ENCODE measurements at regions not wholly inside any gene's neighbourhood (a gene's known extent, or its start where the extent isn't known, plus 50 kb on each side); places are given as distances from the start of the nearest gene placed in this dataset.

DNA sequence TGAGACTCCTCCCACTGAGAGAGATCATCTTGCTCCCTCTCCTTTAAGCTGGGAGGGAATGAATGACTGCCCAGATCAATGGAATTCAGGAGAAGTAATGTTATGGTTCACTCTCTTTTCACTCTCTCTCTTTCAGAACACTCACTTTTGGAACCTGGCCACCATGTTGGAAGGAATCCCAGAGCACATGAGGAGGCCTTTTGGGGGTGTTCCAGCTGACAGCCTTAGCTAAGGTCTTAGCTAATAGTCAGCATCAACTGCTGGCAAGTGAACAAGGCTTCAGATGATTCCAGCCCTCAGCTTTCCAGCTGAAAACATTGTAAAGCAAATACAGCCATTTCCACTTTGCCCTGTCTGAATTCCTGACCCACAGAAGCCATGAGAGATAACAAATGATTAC lies 124.0 kb upstream of the CLNK start:
- no peak for DNase-seq (ENCODE audit: low spot score)
- CTCF ChIA-PET = no interaction called here

DNA sequence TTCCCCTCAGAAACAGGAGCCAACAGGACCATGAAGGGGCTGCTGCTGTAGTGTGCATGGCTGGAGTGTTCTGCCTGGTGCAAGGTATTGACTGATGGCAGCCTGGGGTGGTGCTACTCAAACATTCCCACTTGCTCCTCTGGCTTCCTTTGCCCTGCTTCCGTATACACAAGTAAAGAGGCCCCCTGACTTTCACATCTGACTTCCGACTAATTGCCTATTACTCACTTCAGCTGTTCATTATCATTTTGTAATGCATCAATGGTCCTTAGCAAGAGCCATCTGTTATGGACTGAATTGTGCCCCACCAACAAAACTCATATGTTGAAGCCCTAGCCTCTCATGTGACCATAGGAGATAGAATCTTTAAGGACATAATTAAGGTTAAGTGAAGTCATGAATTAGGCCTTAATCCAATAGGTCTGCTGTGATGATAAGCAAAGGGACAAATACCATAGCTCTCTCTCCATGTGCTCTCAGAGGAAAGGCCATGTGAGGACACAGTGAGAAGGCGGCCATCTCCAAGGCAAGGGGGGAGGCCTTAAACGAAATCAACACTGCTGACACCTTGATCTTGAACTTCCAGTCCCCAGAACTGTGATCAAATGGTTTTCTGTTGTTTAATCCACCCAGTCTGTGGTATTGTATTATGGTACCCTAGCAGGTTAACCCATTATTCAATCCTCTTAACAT lies 122.5 kb upstream of the CLNK start:
- no peak for DNase-seq (ENCODE audit: low spot score)
- Histone ChIP-seq H3K27ac (ENCODE audit: low read depth, low read length, poor library complexity, severe bottlenecking) (no peak overlapping the region), H3K4me1 (ENCODE audit: insufficient read depth, low read length, poor library complexity, severe bottlenecking) (no peaks in the 10 kb centered on the region), H3K27me3 (replicated peaks; ENCODE audit: insufficient read depth, low read depth, low read length, poor library complexity) (no peaks in the 10 kb centered on the region), H3K4me3 (ENCODE audit: low read depth, low read length, poor library complexity, severe bottlenecking) (no peak overlapping the region), H3K9me3 (ENCODE audit: low read depth, low read length, poor library complexity, severe bottlenecking) (peaks cover 48% of the 10 kb centered on the region), H3K36me3 (ENCODE audit: insufficient read depth, low read length, poor library complexity, severe bottlenecking) (no peaks in the 10 kb centered on the region)
- ChIA-PET POLR2A (ENCODE audit: low non-redundant PET) (no interaction called here), CTCF (no interaction called here)
- intact Hi-C loops (cut with micrococcal nuclease; ENCODE audit: unreplicated experiment) = no loop called here
- TF ChIP-seq, protein P1, sequence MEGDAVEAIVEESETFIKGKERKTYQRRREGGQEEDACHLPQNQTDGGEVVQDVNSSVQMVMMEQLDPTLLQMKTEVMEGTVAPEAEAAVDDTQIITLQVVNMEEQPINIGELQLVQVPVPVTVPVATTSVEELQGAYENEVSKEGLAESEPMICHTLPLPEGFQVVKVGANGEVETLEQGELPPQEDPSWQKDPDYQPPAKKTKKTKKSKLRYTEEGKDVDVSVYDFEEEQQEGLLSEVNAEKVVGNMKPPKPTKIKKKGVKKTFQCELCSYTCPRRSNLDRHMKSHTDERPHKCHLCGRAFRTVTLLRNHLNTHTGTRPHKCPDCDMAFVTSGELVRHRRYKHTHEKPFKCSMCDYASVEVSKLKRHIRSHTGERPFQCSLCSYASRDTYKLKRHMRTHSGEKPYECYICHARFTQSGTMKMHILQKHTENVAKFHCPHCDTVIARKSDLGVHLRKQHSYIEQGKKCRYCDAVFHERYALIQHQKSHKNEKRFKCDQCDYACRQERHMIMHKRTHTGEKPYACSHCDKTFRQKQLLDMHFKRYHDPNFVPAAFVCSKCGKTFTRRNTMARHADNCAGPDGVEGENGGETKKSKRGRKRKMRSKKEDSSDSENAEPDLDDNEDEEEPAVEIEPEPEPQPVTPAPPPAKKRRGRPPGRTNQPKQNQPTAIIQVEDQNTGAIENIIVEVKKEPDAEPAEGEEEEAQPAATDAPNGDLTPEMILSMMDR (conservative IDR thresholded peaks at IDR 0.05; ENCODE audit: low read depth, low read length) = no peak
- no peak for TF ChIP-seq EZH2 (IDR thresholded peaks at IDR 0.05; ENCODE audit: borderline replicate concordance, low read depth, low read length, poor library complexity, severe bottlenecking)
- no TSS peak for BruUV-seq (replicated peaks)

More for the DNA sequence above, 124.0 kb upstream of the CLNK start:
- Histone ChIP-seq H3K27ac (ENCODE audit: low read depth, low read length, poor library complexity, severe bottlenecking) (no peak overlapping the region), H3K4me1 (ENCODE audit: insufficient read depth, low read length, poor library complexity, severe bottlenecking) (no peaks in the 10 kb centered on the region), H3K9me3 (ENCODE audit: low read depth, low read length, poor library complexity, severe bottlenecking) (peaks cover 37% of the 10 kb centered on the region), H3K27me3 (replicated peaks; ENCODE audit: insufficient read depth, low read depth, low read length, poor library complexity) (no peaks in the 10 kb centered on the region), H3K4me3 (ENCODE audit: low read depth, low read length, poor library complexity, severe bottlenecking) (no peak overlapping the region), H3K36me3 (ENCODE audit: insufficient read depth, low read length, poor library complexity, severe bottlenecking) (no peaks in the 10 kb centered on the region)
- intact Hi-C loops (cut with micrococcal nuclease; ENCODE audit: unreplicated experiment) = no loop called here
- POLR2A ChIA-PET (ENCODE audit: low non-redundant PET) = no interaction called here
- BruUV-seq (replicated peaks) = no TSS peak
- no peak for TF ChIP-seq EZH2 (IDR thresholded peaks at IDR 0.05; ENCODE audit: borderline replicate concordance, low read depth, low read length, poor library complexity, severe bottlenecking)
- TF ChIP-seq, protein P1 (conservative IDR thresholded peaks at IDR 0.05; ENCODE audit: low read depth, low read length) = no peak

DNA sequence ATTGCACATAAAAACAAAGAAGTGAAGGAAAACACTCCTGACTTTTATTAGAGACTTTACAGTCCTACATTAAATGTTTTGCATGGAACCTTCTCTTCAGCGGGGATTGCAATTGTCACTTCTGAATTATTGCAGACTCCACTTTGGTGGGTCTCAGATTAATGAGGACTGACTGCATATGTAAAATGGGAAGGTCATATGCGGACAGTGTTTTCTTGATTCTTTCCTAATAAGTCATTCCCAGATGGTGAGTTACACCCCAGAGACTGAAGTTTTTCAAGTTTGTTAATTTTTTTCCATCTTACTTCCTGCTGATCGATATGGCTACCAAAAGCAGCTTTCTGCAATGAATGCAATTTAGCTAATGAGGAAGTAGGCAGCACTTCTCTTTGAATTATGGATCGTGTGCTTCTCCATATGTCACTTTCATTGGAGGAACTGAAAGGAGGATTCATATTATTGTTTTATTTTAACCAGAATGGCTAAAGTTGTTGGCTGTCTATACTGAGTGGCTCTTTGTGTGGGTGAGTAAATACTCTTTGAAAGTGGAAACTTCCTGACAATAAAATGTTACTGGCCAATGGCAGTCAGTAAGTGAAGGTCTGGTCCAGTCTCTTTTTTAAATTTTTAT lies 119.3 kb upstream of the CLNK start:
- no peak overlapping the region for H3K27ac ChIP-seq (ENCODE audit: low read depth, low read length, poor library complexity, severe bottlenecking)
- POLR2A ChIA-PET (ENCODE audit: low non-redundant PET) = no interaction called here
- TF ChIP-seq, protein P1 (conservative IDR thresholded peaks at IDR 0.05; ENCODE audit: low read depth, low read length) = no peak
- no peak for TF ChIP-seq EZH2 (IDR thresholded peaks at IDR 0.05; ENCODE audit: borderline replicate concordance, low read depth, low read length, poor library complexity, severe bottlenecking)
- CTCF ChIA-PET = no interaction called here
- no peak overlapping the region for H3K4me3 ChIP-seq (ENCODE audit: low read depth, low read length, poor library complexity, severe bottlenecking)
- H3K36me3 ChIP-seq (ENCODE audit: insufficient read depth, low read length, poor library complexity, severe bottlenecking) = no peaks in the 10 kb centered on the region
- H3K27me3 ChIP-seq (replicated peaks; ENCODE audit: insufficient read depth, low read depth, low read length, poor library complexity) = no peaks in the 10 kb centered on the region
- no peak for DNase-seq (ENCODE audit: low spot score)
- no peaks in the 10 kb centered on the region for H3K4me1 ChIP-seq (ENCODE audit: insufficient read depth, low read length, poor library complexity, severe bottlenecking)
- intact Hi-C loops (cut with micrococcal nuclease; ENCODE audit: unreplicated experiment) = no loop called here
- peaks cover 53% of the 10 kb centered on the region for H3K9me3 ChIP-seq (ENCODE audit: low read depth, low read length, poor library complexity, severe bottlenecking)
- BruUV-seq (replicated peaks) = no TSS peak

Measured in A673 (cell line).